ENCODE measurements at regions not wholly inside any gene's neighbourhood (a gene's known extent, or its start where the extent isn't known, plus 50 kb on each side); places are given as distances from the start of the nearest gene placed in this dataset.

GRCh38 chr12:33609910-33610309 is 170.3 kb upstream of the SYT10 start:
- ATAC-seq (no peak), DNase-seq (ENCODE audit: low spot score) (no peak)
- H3K9me3 Mint-ChIP-seq, result no peaks in the 10 kb centered on the region; the same call in 2 of the 3 replicates
- Histone ChIP-seq H3K4me3 (no peak overlapping the region), H3K9me2 (ENCODE audit: insufficient read depth) (peaks cover 12% of the 10 kb centered on the region), H3K4me2 (no peak overlapping the region), H3K4me1 (ENCODE audit: insufficient read depth) (no peaks in the 10 kb centered on the region), H2AFZ (no peak overlapping the region), H3K79me2 (replicated peaks; ENCODE audit: insufficient read depth) (no peaks in the 10 kb centered on the region), H3F3A (replicated peaks; ENCODE audit: low read depth) (no peaks in the 10 kb centered on the region), H3K27me3 (ENCODE audit: insufficient read depth) (no peaks in the 10 kb centered on the region), H3K27ac (ENCODE audit: low read depth) (no peak overlapping the region), H4K20me1 (replicated peaks; ENCODE audit: insufficient read depth) (no peaks in the 10 kb centered on the region), H3K36me3 (ENCODE audit: insufficient read depth) (no peaks in the 10 kb centered on the region)
- H3K4me3 Mint-ChIP-seq, result no peak overlapping the region
- no peak overlapping the region for H3K27ac Mint-ChIP-seq
- no peaks in the 10 kb centered on the region; the same call in 2 of the 3 replicates for H3K4me1 Mint-ChIP-seq
- H3K36me3 Mint-ChIP-seq (ENCODE audit: low read depth), result no peaks in the 10 kb centered on the region
- H3K27me3 Mint-ChIP-seq (ENCODE audit: insufficient read depth, low read depth, poor library complexity), result no peaks in the 10 kb centered on the region
- TF ChIP-seq JUNB (IDR thresholded peaks at IDR 0.05; ENCODE audit: unreplicated experiment), result no peak
- no peak for TF ChIP-seq CREB1 (CRISPR knock-in tag; IDR thresholded peaks at IDR 0.05; ENCODE audit: low read depth)
- no peak for TF ChIP-seq ETS1 (IDR thresholded peaks at IDR 0.05)
- TF ChIP-seq EZH2 (IDR thresholded peaks at IDR 0.05; ENCODE audit: low read depth, unreplicated experiment), result no peak
- no peak for TF ChIP-seq CTCF (conservative IDR thresholded peaks at IDR 0.05; ENCODE audit: low read depth in 2 of 2)
- no peak for TF ChIP-seq NANOG (IDR thresholded peaks at IDR 0.05; ENCODE audit: borderline replicate concordance)
- no peak for TF ChIP-seq ZNF331 (CRISPR knock-in tag; IDR thresholded peaks at IDR 0.05; ENCODE audit: low read depth)
- no peak for TF ChIP-seq ZNF114 (CRISPR knock-in tag; IDR thresholded peaks at IDR 0.05)
- no peak for TF ChIP-seq ZNF462 (CRISPR knock-in tag; IDR thresholded peaks at IDR 0.05)
- TF ChIP-seq POLR2AphosphoS5 (IDR thresholded peaks at IDR 0.05; ENCODE audit: low read depth), result no peak
- TF ChIP-seq REST (IDR thresholded peaks at IDR 0.05; ENCODE audit: unreplicated experiment), result no peak
- no peak for TF ChIP-seq EZH2phosphoT487 (IDR thresholded peaks at IDR 0.05; ENCODE audit: unreplicated experiment)
- no peak for TF ChIP-seq STAT1 (IDR thresholded peaks at IDR 0.05; ENCODE audit: unreplicated experiment)
